Cardiac muscle cell (in vitro differentiated cells and primary cell): ENCODE measurements at regions not wholly inside any gene's neighbourhood (a gene's known extent, or its start where the extent isn't known, plus 50 kb on each side); places are given as distances from the start of the nearest gene placed in this dataset.

ENCODE experiments used
- DNase-seq, 2 donors: peaks; one replicate each; pipeline versions ENCODE4 v3.0.0 to v3.0.0-alpha.2; 2010 to 2017; ENCODE audit warnings: low read depth in 1 of 2, low spot score in 1 of 2
- H3K27ac ChIP-seq: fragments of 200-600 bp; sonication (generic); 2 replicates; pipeline ENCODE4 v1.5.1; 2016
- H3K27me3 ChIP-seq: fragments of 200-600 bp; sonication (generic); 2 replicates; pipeline ENCODE4 v1.6.0; 2016; ENCODE audit warnings: control low read depth
- H3K36me3 ChIP-seq: fragments of 200-600 bp; sonication (generic); 2 replicates; pipeline ENCODE4 v1.5.1; 2016; ENCODE audit warnings: control low read depth
- H3K4me1 ChIP-seq: fragments of 200-600 bp; sonication (generic); 2 replicates; pipeline ENCODE4 v1.8.1; 2017; ENCODE audit warnings: low read depth, mild to moderate bottlenecking, mixed run types
- H3K4me3 ChIP-seq: fragments of 200-600 bp; sonication (generic); 2 replicates; pipeline ENCODE4 v1.5.1; 2016; ENCODE audit warnings: mild to moderate bottlenecking
- H3K9me3 ChIP-seq: fragments of 200-600 bp; sonication (generic); 2 replicates; pipeline ENCODE4 v1.5.1; 2017; ENCODE audit warnings: low read depth, mild to moderate bottlenecking, control low read depth
- TF ChIP-seq, protein P1 (sequence below): IDR thresholded peaks from 2 replicates; pipeline ENCODE4 v1.5.1; 2012; ENCODE audit warnings: low read depth, mild to moderate bottlenecking, low read length

GRCh38 chr7:142400042-142400533, 142.2 kb upstream of the PRSS58 start:
- H3K9me3 ChIP-seq: no peaks in the 10 kb centered on the region
- no peak overlapping the region for H3K27ac ChIP-seq
- H3K4me3 ChIP-seq: no peak overlapping the region
- no peaks in the 10 kb centered on the region for H3K36me3 ChIP-seq
- no peak for DNase-seq
- no peaks in the 10 kb centered on the region for H3K27me3 ChIP-seq
- no peaks in the 10 kb centered on the region for H3K4me1 ChIP-seq
- TF ChIP-seq, protein P1, sequence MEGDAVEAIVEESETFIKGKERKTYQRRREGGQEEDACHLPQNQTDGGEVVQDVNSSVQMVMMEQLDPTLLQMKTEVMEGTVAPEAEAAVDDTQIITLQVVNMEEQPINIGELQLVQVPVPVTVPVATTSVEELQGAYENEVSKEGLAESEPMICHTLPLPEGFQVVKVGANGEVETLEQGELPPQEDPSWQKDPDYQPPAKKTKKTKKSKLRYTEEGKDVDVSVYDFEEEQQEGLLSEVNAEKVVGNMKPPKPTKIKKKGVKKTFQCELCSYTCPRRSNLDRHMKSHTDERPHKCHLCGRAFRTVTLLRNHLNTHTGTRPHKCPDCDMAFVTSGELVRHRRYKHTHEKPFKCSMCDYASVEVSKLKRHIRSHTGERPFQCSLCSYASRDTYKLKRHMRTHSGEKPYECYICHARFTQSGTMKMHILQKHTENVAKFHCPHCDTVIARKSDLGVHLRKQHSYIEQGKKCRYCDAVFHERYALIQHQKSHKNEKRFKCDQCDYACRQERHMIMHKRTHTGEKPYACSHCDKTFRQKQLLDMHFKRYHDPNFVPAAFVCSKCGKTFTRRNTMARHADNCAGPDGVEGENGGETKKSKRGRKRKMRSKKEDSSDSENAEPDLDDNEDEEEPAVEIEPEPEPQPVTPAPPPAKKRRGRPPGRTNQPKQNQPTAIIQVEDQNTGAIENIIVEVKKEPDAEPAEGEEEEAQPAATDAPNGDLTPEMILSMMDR: no peak

GRCh38 chr7:142391191-142391992, 133.5 kb upstream of the PRSS58 start:
- no peaks in the 10 kb centered on the region for H3K36me3 ChIP-seq
- no peak overlapping the region for H3K27ac ChIP-seq
- DNase-seq: peak; percentile 29 to 81
- no peaks in the 10 kb centered on the region for H3K27me3 ChIP-seq
- H3K4me3 ChIP-seq: no peak overlapping the region
- H3K4me1 ChIP-seq: no peaks in the 10 kb centered on the region
- TF ChIP-seq, protein P1: peak; percentile 41
- no peaks in the 10 kb centered on the region for H3K9me3 ChIP-seq

- H3K4me3 ChIP-seq: no peak overlapping the region
- TF ChIP-seq, protein P1: no peak
- peak in 1 of 2 donors; percentile 19 for DNase-seq
Observed at GRCh38 chr7:142389544-142389943, 131.7 kb upstream of the PRSS58 start.

DNA sequence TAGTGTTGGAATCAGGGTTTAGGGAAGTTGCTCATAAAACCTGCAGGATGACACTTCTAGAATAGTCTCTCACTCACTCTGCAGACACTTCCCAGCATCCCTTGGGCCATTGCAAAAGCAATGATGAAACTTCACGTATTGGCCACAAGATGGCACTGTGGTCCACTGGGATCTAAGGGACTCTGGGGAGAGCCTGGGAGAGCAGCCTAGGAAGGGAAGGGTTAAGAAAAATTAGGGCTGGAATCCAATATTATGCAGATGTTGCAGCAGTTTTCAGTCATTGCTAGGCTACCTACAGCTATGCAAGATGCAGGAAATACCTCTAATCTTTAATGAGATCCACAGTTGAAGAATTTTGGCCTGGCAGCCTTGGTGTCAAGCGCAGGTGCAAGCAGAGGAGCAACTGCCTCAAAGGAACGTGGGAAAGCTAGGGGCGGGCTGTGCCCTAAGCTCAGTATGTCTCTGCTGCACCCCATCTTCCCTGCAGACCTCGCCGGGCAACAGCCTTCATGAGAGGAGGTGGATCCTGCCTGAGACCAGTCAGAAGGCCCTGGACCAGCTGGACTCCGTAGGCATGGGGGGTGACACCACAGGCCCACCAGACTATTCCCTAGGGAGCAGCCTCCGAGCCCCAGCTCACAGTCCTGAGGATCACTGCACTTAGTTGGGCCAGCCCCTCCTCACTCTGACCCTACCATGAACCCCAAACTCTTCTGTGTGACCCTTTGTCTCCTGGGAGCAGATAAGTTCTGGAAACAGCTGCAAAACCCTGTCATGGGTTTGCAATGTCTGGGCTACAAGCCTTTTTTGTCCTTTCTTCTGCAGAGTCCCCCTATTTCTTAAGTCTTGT, 127.9 kb upstream of the PRSS58 start:
- Histone ChIP-seq H3K27ac (no peak overlapping the region), H3K27me3 (no peaks in the 10 kb centered on the region), H3K4me1 (no peaks in the 10 kb centered on the region), H3K36me3 (no peaks in the 10 kb centered on the region), H3K9me3 (no peaks in the 10 kb centered on the region), H3K4me3 (no peak overlapping the region)
- peak; percentile 59 to 84 for DNase-seq
- TF ChIP-seq, protein P1: peak; percentile 82

More at GRCh38 chr7:142389544-142389943, 131.7 kb upstream of the PRSS58 start:
- Histone ChIP-seq H3K36me3 (no peaks in the 10 kb centered on the region), H3K27ac (no peak overlapping the region), H3K9me3 (no peaks in the 10 kb centered on the region), H3K4me1 (no peaks in the 10 kb centered on the region), H3K27me3 (no peaks in the 10 kb centered on the region)

GRCh38 chr7:142384493-142384922, 126.7 kb upstream of the PRSS58 start:
- Histone ChIP-seq H3K4me3 (no peak overlapping the region), H3K27me3 (no peaks in the 10 kb centered on the region), H3K9me3 (no peaks in the 10 kb centered on the region), H3K4me1 (no peaks in the 10 kb centered on the region), H3K27ac (no peak overlapping the region), H3K36me3 (no peaks in the 10 kb centered on the region)
- TF ChIP-seq, protein P1: no peak
- DNase-seq: peak in 1 of 2 donors; percentile 75
